ENCODE measurements at regions not wholly inside any gene's neighbourhood (a gene's known extent, or its start where the extent isn't known, plus 50 kb on each side); places are given as distances from the start of the nearest gene placed in this dataset.

GRCh38 chr10:23981520-23982309 lies 227.2 kb upstream of the KIAA1217 start:
- TF ChIP-seq ZNF274 (IDR thresholded peaks at IDR 0.05; ENCODE audit: low read depth, low read length) (no peak), POLR2A (IDR thresholded peaks at IDR 0.05; ENCODE audit: borderline replicate concordance, extremely low read depth, insufficient read depth, insufficient read length) (no peak), RAD21 (IDR thresholded peaks at IDR 0.05; ENCODE audit: low read depth) (no peak), CTCF (IDR thresholded peaks at IDR 0.05 in 2 of 3, conservative IDR thresholded peaks at IDR 0.05 in 1 of 3; ENCODE audit: borderline replicate concordance in 1 of 3, insufficient read depth in 1 of 3, low read depth in 2 of 3, low read length in 2 of 3) (peak in 1 of 3 experiments; percentile 26; a peak in 2 of 6 replicates), EZH2 (IDR thresholded peaks at IDR 0.05) (no peak), CBX3 (IDR thresholded peaks at IDR 0.05; ENCODE audit: low read depth) (no peak), MAX (IDR thresholded peaks at IDR 0.05) (no peak), REST (IDR thresholded peaks at IDR 0.05; ENCODE audit: low read depth) (no peak), ZFX (IDR thresholded peaks at IDR 0.05) (no peak), EZH2phosphoT487 (IDR thresholded peaks at IDR 0.05; ENCODE audit: borderline replicate concordance) (no peak)
